ENCODE measurements at regions not wholly inside any gene's neighbourhood (a gene's known extent, or its start where the extent isn't known, plus 50 kb on each side); places are given as distances from the start of the nearest gene placed in this dataset.
A peak's percentile ranks its signal among the peaks of the same experiment; 100 is the strongest.

- Histone ChIP-seq H3K9me3 (ENCODE audit: control insufficient read depth, insufficient read depth, low read length) (no peaks in the 10 kb centered on the region), H3K27me3 (ENCODE audit: control insufficient read depth, insufficient read depth, low read length) (no peaks in the 10 kb centered on the region), H3K36me3 (ENCODE audit: control insufficient read depth, insufficient read depth, low read length) (no peaks in the 10 kb centered on the region), H3K27ac (ENCODE audit: low read depth, low read length) (no peak overlapping the region), H3K4me3 (ENCODE audit: low read depth, low read length) (no peak overlapping the region), H3K4me1 (ENCODE audit: control insufficient read depth, insufficient read depth, low read length) (no peaks in the 10 kb centered on the region)
- WGBS (ENCODE audit: insufficient coverage) = no CpG with 5 or more reads among the region's 1 CpG
- no peak for DNase-seq (ENCODE audit: low read depth in 4 of 6, low spot score in 6 of 6)
Measured at GRCh38 chr6:156009656-156010055, 554.0 kb upstream of the NOX3 start.

- Histone ChIP-seq H3K4me3 (ENCODE audit: low read depth, low read length) (no peak overlapping the region), H3K27me3 (ENCODE audit: control insufficient read depth, insufficient read depth, low read length) (no peaks in the 10 kb centered on the region), H3K9me3 (ENCODE audit: control insufficient read depth, insufficient read depth, low read length) (no peaks in the 10 kb centered on the region), H3K4me1 (ENCODE audit: control insufficient read depth, insufficient read depth, low read length) (no peaks in the 10 kb centered on the region), H3K27ac (ENCODE audit: low read depth, low read length) (no peak overlapping the region), H3K36me3 (ENCODE audit: control insufficient read depth, insufficient read depth, low read length) (no peaks in the 10 kb centered on the region)
- DNase-seq (ENCODE audit: low read depth in 4 of 6, low spot score in 6 of 6) = no peak
- no CpG with 5 or more reads among the region's 2 CpGs for WGBS (ENCODE audit: insufficient coverage)
Measured at GRCh38 chr6:156004796-156005195, 549.2 kb upstream of the NOX3 start.

- no peaks in the 10 kb centered on the region for H3K9me3 ChIP-seq (ENCODE audit: control insufficient read depth, insufficient read depth, low read length)
- no peaks in the 10 kb centered on the region for H3K27me3 ChIP-seq (ENCODE audit: control insufficient read depth, insufficient read depth, low read length)
- no peak overlapping the region for H3K27ac ChIP-seq (ENCODE audit: low read depth, low read length)
- no peak for DNase-seq (ENCODE audit: low read depth in 4 of 6, low spot score in 6 of 6)
- no CpG with 5 or more reads among the region's 1 CpG for WGBS (ENCODE audit: insufficient coverage)
- H3K4me3 ChIP-seq (ENCODE audit: low read depth, low read length) = no peak overlapping the region
- H3K36me3 ChIP-seq (ENCODE audit: control insufficient read depth, insufficient read depth, low read length) = no peaks in the 10 kb centered on the region
- H3K4me1 ChIP-seq (ENCODE audit: control insufficient read depth, insufficient read depth, low read length) = peaks cover 3% of the 10 kb centered on the region
Measured at GRCh38 chr6:155996151-155996550, 540.5 kb upstream of the NOX3 start.

GRCh38 chr6:155995281-155995680 lies 539.6 kb upstream of the NOX3 start:
- H3K27me3 ChIP-seq (ENCODE audit: control insufficient read depth, insufficient read depth, low read length) = no peaks in the 10 kb centered on the region
- no peak overlapping the region for H3K4me3 ChIP-seq (ENCODE audit: low read depth, low read length)
- no peaks in the 10 kb centered on the region for H3K36me3 ChIP-seq (ENCODE audit: control insufficient read depth, insufficient read depth, low read length)
- no peaks in the 10 kb centered on the region for H3K9me3 ChIP-seq (ENCODE audit: control insufficient read depth, insufficient read depth, low read length)
- H3K4me1 ChIP-seq (ENCODE audit: control insufficient read depth, insufficient read depth, low read length) = peaks cover 3% of the 10 kb centered on the region
- WGBS (ENCODE audit: insufficient coverage) = no CpG with 5 or more reads among the region's 4 CpGs
- no peak overlapping the region for H3K27ac ChIP-seq (ENCODE audit: low read depth, low read length)
- no peak for DNase-seq (ENCODE audit: low read depth in 4 of 6, low spot score in 6 of 6)

GRCh38 chr6:155994086-155994485 lies 538.4 kb upstream of the NOX3 start:
- no peak for DNase-seq (ENCODE audit: low read depth in 4 of 6, low spot score in 6 of 6)
- Histone ChIP-seq H3K4me1 (ENCODE audit: control insufficient read depth, insufficient read depth, low read length) (peaks cover 3% of the 10 kb centered on the region), H3K27ac (ENCODE audit: low read depth, low read length) (no peak overlapping the region), H3K9me3 (ENCODE audit: control insufficient read depth, insufficient read depth, low read length) (no peaks in the 10 kb centered on the region), H3K4me3 (ENCODE audit: low read depth, low read length) (no peak overlapping the region), H3K27me3 (ENCODE audit: control insufficient read depth, insufficient read depth, low read length) (no peaks in the 10 kb centered on the region), H3K36me3 (ENCODE audit: control insufficient read depth, insufficient read depth, low read length) (no peaks in the 10 kb centered on the region)
- WGBS (ENCODE audit: insufficient coverage) = 60% methylated on average over 1 of the region's 7 CpGs

GRCh38 chr6:155993240-155993639 lies 537.6 kb upstream of the NOX3 start:
- 80% methylated on average over 1 of the region's 6 CpGs for WGBS (ENCODE audit: insufficient coverage)
- DNase-seq (ENCODE audit: low read depth in 4 of 6, low spot score in 6 of 6) = peak in 1 of 6 donors; percentile 20

GRCh38 chr6:155985660-155986138 lies 530.1 kb upstream of the NOX3 start:
- WGBS (ENCODE audit: insufficient coverage) = 39% methylated on average over 3 of the region's 3 CpGs
- DNase-seq (ENCODE audit: low read depth in 4 of 6, low spot score in 6 of 6) = peak in 4 of 6 donors; percentile 22 to 94 (median 56)
- H3K27ac ChIP-seq (ENCODE audit: low read depth, low read length) = no peak overlapping the region

More at GRCh38 chr6:155993240-155993639, 537.6 kb upstream of the NOX3 start:
- Histone ChIP-seq H3K27me3 (ENCODE audit: control insufficient read depth, insufficient read depth, low read length) (no peaks in the 10 kb centered on the region), H3K4me3 (ENCODE audit: low read depth, low read length) (no peak overlapping the region), H3K27ac (ENCODE audit: low read depth, low read length) (no peak overlapping the region), H3K9me3 (ENCODE audit: control insufficient read depth, insufficient read depth, low read length) (no peaks in the 10 kb centered on the region), H3K36me3 (ENCODE audit: control insufficient read depth, insufficient read depth, low read length) (no peaks in the 10 kb centered on the region), H3K4me1 (ENCODE audit: control insufficient read depth, insufficient read depth, low read length) (peaks cover 3% of the 10 kb centered on the region)

GRCh38 chr6:155980768-155981079 lies 525.1 kb upstream of the NOX3 start:
- Histone ChIP-seq H3K27ac (ENCODE audit: low read depth, low read length) (no peak overlapping the region), H3K27me3 (ENCODE audit: control insufficient read depth, insufficient read depth, low read length) (no peaks in the 10 kb centered on the region), H3K9me3 (ENCODE audit: control insufficient read depth, insufficient read depth, low read length) (no peaks in the 10 kb centered on the region), H3K36me3 (ENCODE audit: control insufficient read depth, insufficient read depth, low read length) (no peaks in the 10 kb centered on the region), H3K4me3 (ENCODE audit: low read depth, low read length) (no peak overlapping the region), H3K4me1 (ENCODE audit: control insufficient read depth, insufficient read depth, low read length) (no peaks in the 10 kb centered on the region)
- DNase-seq (ENCODE audit: low read depth in 4 of 6, low spot score in 6 of 6) = peak in 1 of 6 donors; percentile 30

More at GRCh38 chr6:155985660-155986138, 530.1 kb upstream of the NOX3 start:
- Histone ChIP-seq H3K9me3 (ENCODE audit: control insufficient read depth, insufficient read depth, low read length) (no peaks in the 10 kb centered on the region), H3K27me3 (ENCODE audit: control insufficient read depth, insufficient read depth, low read length) (no peaks in the 10 kb centered on the region), H3K4me1 (ENCODE audit: control insufficient read depth, insufficient read depth, low read length) (no peaks in the 10 kb centered on the region), H3K36me3 (ENCODE audit: control insufficient read depth, insufficient read depth, low read length) (no peaks in the 10 kb centered on the region), H3K4me3 (ENCODE audit: low read depth, low read length) (no peak overlapping the region)

- Histone ChIP-seq H3K4me1 (ENCODE audit: control insufficient read depth, insufficient read depth, low read length) (peaks cover 3% of the 10 kb centered on the region), H3K36me3 (ENCODE audit: control insufficient read depth, insufficient read depth, low read length) (no peaks in the 10 kb centered on the region), H3K27ac (ENCODE audit: low read depth, low read length) (no peak overlapping the region), H3K9me3 (ENCODE audit: control insufficient read depth, insufficient read depth, low read length) (no peaks in the 10 kb centered on the region), H3K27me3 (ENCODE audit: control insufficient read depth, insufficient read depth, low read length) (no peaks in the 10 kb centered on the region), H3K4me3 (ENCODE audit: low read depth, low read length) (no peak overlapping the region)
- WGBS (ENCODE audit: insufficient coverage) = 53% methylated on average over 4 of the region's 5 CpGs
- DNase-seq (ENCODE audit: low read depth in 4 of 6, low spot score in 6 of 6) = no peak
Measured at GRCh38 chr6:155980014-155980767, 524.6 kb upstream of the NOX3 start.

GRCh38 chr6:155975506-155975905 lies 519.9 kb upstream of the NOX3 start:
- no peak overlapping the region for H3K27ac ChIP-seq (ENCODE audit: low read depth, low read length)
- DNase-seq (ENCODE audit: low read depth in 4 of 6, low spot score in 6 of 6) = peak in 2 of 6 donors; percentile 35 to 89

More at GRCh38 chr6:155975506-155975905, 519.9 kb upstream of the NOX3 start:
- H3K27me3 ChIP-seq (ENCODE audit: control insufficient read depth, insufficient read depth, low read length) = no peaks in the 10 kb centered on the region
- peaks cover 6% of the 10 kb centered on the region for H3K4me1 ChIP-seq (ENCODE audit: control insufficient read depth, insufficient read depth, low read length)
- no peaks in the 10 kb centered on the region for H3K36me3 ChIP-seq (ENCODE audit: control insufficient read depth, insufficient read depth, low read length)
- 89% methylated on average over 3 of the region's 8 CpGs for WGBS (ENCODE audit: insufficient coverage)
- no peaks in the 10 kb centered on the region for H3K9me3 ChIP-seq (ENCODE audit: control insufficient read depth, insufficient read depth, low read length)
- H3K4me3 ChIP-seq (ENCODE audit: low read depth, low read length) = no peak overlapping the region
